HL-60 (cell line): ENCODE measurements at regions not wholly inside any gene's neighbourhood (a gene's known extent, or its start where the extent isn't known, plus 50 kb on each side); places are given as distances from the start of the nearest gene placed in this dataset.

Experiments
- CTCF ChIP-seq: IDR thresholded peaks from one replicate; pipeline ENCODE4 v1.5.1; 2011; ENCODE audit warnings: low read length, control low read depth, inconsistent platforms; ENCODE audit not compliant: insufficient read depth
- POLR2AphosphoS5 ChIP-seq: IDR thresholded peaks from 2 replicates; pipeline ENCODE4 v1.6.1; 2012; ENCODE audit warnings: low read depth
- SPI1 ChIP-seq: IDR thresholded peaks from 2 replicates; pipeline ENCODE4 v1.6.1; 2012; ENCODE audit warnings: low read depth, mild to moderate bottlenecking, borderline replicate concordance

- TF ChIP-seq CTCF (no peak), SPI1 (no peak), POLR2AphosphoS5 (no peak)
Measured at GRCh38 chr11:134800826-134801225, 388.8 kb upstream of the B3GAT1 start.
